ENCODE measurements at regions not wholly inside any gene's neighbourhood (a gene's known extent, or its start where the extent isn't known, plus 50 kb on each side); places are given as distances from the start of the nearest gene placed in this dataset.

DNA sequence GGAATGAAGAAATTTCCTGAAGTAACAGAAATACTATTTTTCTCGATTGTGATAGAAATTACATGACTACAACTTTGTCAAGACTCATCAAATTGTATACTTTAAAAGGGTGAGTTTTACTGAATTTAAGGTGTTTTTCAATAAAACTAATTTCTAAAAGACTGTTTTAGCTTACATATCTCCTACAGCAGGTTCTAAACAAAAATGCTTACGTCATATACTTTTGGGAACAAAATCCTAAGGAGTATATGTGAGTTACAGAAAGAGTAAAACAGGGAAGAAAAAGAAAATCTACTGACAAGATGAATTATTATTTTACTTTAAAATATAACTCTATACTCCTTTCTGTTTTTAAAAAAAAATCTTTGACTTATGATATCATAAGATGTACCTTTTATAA, 660.3 kb upstream of the PKDCC start:
- TF ChIP-seq, protein P1, sequence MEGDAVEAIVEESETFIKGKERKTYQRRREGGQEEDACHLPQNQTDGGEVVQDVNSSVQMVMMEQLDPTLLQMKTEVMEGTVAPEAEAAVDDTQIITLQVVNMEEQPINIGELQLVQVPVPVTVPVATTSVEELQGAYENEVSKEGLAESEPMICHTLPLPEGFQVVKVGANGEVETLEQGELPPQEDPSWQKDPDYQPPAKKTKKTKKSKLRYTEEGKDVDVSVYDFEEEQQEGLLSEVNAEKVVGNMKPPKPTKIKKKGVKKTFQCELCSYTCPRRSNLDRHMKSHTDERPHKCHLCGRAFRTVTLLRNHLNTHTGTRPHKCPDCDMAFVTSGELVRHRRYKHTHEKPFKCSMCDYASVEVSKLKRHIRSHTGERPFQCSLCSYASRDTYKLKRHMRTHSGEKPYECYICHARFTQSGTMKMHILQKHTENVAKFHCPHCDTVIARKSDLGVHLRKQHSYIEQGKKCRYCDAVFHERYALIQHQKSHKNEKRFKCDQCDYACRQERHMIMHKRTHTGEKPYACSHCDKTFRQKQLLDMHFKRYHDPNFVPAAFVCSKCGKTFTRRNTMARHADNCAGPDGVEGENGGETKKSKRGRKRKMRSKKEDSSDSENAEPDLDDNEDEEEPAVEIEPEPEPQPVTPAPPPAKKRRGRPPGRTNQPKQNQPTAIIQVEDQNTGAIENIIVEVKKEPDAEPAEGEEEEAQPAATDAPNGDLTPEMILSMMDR (IDR thresholded peaks at IDR 0.05): no peak
- TF ChIP-seq POLR2A (IDR thresholded peaks at IDR 0.05): no peak

Data from thyroid gland (tissue), 4 donors.